DMS153 treated with DMSO at 0.1 percent for 48 hours (cell line): ENCODE measurements at regions not wholly inside any gene's neighbourhood (a gene's known extent, or its start where the extent isn't known, plus 50 kb on each side); places are given as distances from the start of the nearest gene placed in this dataset.

Experiments
- DNase-seq: peaks from one replicate; lab custom pipeline; 2025; ENCODE audit not compliant: unreplicated experiment; lab: John Stamatoyannopoulos, UW

- no peak for DNase-seq
Observed at GRCh38 chr21:39124681-39125251, 58.5 kb downstream of the PSMG1 start.

- DNase-seq, result no peak
Observed at GRCh38 chr21:39123375-39123774, 59.9 kb downstream of the PSMG1 start.

DNA sequence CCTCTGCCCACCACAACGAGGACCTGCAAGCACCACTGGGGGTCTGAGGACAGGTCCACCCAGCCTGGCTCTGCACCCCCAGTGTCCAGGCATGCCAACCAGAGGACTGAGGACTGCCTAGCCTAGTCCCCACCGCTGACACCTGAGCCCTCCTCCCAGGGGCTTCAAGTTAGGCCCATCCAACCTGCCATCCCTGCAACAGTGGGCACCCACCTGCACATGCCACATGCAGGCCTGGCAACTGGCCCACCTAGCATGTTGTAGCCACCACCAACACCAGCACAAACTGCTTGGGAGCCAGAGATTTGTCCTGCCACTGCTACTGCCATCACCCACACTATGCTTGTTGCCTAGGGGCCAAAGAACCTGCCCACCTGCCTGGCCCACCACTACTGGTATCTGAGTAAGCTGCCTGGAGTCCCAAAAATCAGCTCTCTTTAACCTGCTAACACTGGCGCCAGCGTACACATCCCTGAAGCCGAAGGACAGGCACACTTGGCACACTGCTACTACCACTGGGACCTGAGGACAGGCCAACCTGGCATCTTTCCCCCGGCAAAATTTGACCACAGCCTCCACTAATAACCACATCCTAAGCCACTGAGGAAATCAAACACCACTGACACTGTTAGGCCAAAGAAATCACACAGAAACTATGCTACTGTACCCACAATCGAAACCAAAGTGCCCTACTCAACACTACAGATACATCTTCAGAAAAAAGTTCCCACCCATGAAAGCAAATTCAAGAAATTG, 61.5 kb downstream of the PSMG1 start:
- DNase-seq, result no peak

- no peak for DNase-seq
Observed at GRCh38 chr21:39120876-39121599, 62.2 kb downstream of the PSMG1 start.

- DNase-seq, result no peak
Observed at GRCh38 chr21:39119891-39120290, 63.4 kb downstream of the PSMG1 start.

GRCh38 chr21:39118604-39119215, 64.5 kb downstream of the PSMG1 start:
- no peak for DNase-seq

DNA sequence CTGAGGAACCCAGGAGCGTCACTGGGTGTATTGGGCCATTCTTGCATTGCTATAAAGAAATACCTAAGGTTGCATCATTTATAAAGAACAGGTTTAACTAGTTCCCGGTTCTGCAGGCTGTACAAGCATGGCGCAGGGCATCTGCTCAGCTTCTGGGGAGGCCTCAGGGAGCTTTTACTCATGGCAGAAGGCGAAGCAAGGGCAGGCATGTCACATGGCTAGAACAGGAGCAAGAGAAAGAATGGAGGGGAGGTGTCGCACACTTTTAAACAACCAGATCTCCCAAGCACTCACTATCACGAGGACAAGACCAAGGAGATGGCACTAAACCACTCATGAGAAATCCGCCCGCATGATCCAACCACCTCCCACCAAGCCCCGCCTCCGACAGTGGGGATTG, 65.2 kb downstream of the PSMG1 start:
- no peak for DNase-seq

DNA sequence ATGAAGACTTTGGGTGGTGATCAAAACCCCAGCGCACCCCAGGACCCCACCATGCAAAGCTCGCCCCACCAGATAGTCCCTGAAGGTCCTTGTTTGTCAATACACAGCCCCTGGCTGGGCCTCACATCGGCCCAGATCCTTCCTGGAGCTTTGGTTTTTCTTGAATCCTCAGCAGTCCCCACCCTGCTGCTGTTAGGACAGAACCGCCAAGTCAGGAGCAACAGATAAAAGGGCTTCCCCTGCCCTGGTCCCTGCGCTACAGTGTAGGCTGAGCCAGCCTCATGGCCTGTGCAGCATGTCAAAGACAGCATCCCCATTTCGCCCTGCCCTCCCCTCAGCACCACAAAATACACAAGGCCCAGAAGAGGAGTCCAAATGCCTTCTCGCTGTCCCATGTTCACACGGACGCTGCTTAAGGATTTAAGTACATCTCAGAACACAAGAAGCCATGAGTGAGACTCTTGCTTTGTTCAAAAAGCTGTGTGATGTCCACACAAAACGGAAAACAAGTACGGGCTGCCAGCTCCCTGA, 65.7 kb downstream of the PSMG1 start:
- DNase-seq, result no peak

DNA sequence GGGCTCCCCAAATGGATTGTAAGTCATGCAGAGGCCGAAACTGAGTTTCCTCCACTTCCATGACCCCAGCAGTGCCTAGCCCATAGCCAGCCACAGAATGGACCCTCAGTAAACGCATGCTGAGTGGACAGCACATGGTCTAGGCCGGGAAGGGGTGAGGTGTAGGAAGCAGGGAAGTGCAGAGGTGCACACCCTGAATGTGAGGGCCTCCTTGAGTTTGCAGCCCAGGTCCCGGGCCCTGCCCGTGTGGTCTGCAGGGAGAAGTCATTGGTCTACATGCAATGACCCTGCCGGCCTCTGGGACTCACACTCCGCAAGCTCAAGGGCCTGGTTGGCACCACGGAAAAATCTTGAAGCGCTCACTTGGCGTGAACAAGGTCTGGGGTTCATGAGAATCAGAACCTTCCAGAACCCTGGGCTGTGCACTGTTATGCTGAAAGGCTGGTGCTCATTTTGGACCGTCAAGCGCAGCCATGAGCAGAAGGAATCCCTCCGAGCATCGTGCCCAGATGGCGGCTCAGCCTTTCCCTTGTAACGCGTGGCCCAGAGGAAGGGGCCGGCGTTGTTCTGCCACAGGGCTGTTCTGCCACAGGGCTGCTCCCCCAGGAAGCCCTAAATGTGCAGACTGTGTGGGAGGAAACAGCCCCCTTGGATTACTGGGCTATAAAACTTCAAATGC, 66.4 kb downstream of the PSMG1 start:
- no peak for DNase-seq

- DNase-seq, result no peak
Observed at GRCh38 chr21:39115576-39116235, 67.5 kb downstream of the PSMG1 start.

DNA sequence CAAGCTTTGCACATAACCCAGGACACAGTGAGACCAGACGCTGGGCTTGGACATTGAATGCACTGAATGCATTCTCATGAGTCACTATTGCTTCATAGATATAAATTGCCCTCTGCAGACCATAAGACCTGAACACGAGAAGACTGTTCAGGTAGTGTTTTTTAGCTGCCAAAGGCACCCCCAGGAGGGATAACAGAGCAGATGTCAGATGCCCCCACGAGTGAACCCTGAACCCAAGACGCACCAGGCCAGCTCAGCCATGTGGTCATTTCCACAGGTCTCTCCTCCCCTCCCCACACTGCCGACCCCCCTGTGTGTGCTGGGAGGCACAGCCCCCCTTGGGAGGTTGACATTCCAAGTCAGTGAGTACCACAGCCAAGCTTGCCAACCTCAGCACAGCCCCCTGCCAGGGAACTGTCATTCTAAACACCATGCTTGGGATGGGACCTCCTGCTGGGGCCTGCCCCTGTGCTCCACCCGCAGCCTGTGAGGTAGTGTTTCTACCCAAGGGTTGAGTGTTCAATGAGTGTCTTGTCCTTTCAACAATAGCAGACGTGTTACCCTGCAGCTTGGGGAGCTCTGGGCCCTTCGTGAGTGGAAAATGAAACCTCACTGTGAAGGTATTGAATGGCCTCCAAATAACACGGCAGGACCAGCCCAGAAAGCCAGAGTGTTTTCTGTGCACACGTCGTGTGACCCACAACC, 68.2 kb downstream of the PSMG1 start:
- no peak for DNase-seq

DNA sequence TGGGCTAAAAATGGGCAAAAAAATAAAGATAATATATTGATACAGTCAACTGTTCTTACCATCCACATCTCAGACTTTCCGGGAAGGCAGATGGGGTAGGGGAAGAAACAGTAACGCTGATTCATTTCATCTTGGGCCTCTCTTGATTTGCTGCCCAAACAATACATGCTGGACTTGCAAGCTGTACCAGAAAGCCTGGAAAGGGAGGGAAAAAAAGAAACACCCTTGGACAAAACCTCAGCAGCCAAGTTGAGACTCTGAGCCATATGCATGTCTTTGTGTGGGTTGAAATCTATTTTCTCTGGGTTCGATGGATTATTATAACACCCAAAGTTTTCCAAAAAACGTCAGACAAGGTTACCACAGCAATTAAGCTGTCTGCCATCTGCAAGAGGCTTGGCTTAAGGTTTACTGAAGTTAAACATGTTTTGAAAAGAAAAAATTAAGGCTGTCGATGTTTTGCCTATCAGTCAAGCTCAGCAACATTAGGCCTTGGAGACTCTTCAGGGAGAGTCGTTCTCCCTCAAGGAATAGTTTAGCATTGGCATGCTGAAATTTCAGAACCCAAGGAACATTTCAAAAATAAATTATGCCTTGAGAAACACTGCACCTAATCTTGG, 71.2 kb downstream of the PSMG1 start:
- no peak for DNase-seq

GRCh38 chr21:39110431-39110830, 72.8 kb downstream of the PSMG1 start:
- DNase-seq, result no peak

DNA sequence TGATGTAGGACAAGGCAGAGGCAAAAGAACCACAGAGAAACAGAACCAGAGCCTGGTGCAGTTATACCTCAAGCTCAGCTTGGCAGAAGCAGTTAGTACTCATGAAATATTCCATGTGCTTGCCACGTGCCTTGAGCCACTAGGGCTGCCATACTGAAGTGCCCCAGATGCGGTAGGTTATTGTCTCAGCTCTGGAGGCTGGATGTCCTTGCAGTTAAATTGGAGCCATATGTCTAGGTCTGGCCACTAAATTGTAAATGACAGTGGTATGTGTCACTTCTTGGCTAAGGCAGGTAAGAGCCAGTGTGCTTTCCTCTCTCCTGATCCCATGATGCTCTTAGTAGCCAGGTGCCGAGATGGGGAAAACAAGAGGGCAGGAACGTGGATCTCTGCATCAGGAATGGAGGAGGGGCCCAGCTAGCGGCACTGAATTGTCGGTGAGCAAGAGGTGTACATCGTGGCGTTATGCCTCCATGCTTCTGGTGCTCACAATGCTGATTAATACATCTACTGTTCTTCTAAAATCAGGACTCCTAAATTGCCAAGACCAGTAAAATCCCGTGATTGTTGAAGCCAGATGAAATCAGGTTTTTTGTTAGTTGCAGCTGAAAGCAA, 73.5 kb downstream of the PSMG1 start:
- DNase-seq, result no peak

DNA sequence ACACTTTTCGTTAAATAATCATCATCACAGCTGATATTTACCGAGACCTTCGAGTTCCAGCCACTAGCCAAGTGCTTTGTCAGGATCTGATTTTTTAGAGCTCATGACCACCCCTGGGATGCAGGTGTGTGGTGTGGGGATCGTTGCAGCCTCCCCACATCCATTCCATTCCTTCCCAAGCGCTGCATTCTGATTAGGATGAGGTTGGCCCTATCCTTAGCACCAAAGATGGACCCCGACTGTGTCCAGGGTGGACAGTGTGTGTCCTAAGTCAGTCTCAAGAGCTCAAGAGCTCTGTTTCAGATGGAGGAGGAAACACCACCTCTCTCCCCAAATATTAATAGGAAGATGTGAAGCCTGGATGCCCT, 74.1 kb downstream of the PSMG1 start:
- no peak for DNase-seq

DNA sequence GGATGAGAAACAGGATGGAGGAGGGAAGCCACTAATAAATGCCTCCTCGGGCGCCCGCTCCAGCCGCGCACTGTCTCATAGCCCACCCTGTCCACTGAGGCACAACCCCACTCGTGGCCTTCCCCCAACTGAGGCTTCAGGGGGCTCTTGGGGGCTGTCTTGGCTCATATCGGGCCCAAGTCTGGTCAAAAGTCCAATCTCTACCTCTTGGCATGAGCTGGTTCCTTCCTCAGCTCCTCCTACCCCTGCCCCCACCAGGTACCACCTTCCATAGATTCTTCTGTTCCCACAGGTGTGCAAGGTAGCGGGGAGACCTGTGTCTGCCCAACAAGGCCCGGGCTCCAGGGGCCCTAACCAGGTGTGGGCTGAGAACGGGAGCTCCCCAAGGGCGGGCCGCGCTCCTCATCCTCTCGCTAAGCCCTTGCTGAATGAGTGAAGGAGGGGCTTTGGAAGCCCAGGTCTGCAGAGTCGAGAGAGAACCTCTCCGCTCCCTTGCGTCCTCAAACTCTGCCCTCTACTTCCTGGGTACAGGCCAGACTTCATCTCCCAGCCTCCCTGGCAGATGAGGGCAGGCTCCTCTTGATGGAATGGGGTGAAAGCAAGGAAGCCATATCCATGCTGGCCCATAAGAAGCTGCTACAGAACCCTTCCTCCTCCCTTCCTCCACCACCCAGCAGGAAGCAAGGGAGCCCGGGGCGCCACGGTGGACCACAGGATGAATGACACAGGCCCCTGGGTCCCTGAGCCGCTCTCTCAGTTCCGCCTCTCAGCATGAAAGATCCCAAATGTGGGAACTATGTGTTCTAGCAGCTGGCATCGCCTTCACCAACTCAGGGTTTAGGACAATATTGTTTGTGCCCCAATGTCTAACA, 74.7 kb downstream of the PSMG1 start:
- DNase-seq, result no peak

- DNase-seq, result no peak
Observed at GRCh38 chr21:39107739-39108138, 75.5 kb downstream of the PSMG1 start.

- no peak for DNase-seq
Observed at GRCh38 chr21:39106881-39107462, 76.3 kb downstream of the PSMG1 start.
